Ishikawa (cell line): ENCODE measurements at regions not wholly inside any gene's neighbourhood (a gene's known extent, or its start where the extent isn't known, plus 50 kb on each side); places are given as distances from the start of the nearest gene placed in this dataset.

ENCODE experiments used
- CEBPB ChIP-seq: IDR thresholded peaks from 2 replicates; pipeline ENCODE4 v1.6.1; 2012
- CREB1 ChIP-seq: IDR thresholded peaks from 2 replicates; pipeline ENCODE4 v1.6.1; 2012; ENCODE audit warnings: low read depth
- EGR1 ChIP-seq: IDR thresholded peaks from 2 replicates; pipeline ENCODE4 v1.6.1; 2012
- EP300 ChIP-seq: IDR thresholded peaks from 2 replicates; pipeline ENCODE4 v1.6.1; 2012; ENCODE audit warnings: borderline replicate concordance
- FOXM1 ChIP-seq: IDR thresholded peaks from 2 replicates; pipeline ENCODE4 v1.6.1; 2012; ENCODE audit warnings: low read depth, borderline replicate concordance
- MAX ChIP-seq: IDR thresholded peaks from 2 replicates; pipeline ENCODE4 v1.6.1; 2012
- NFIC ChIP-seq: IDR thresholded peaks from 2 replicates; pipeline ENCODE4 v1.6.1; 2012
- RAD21 ChIP-seq: IDR thresholded peaks from 2 replicates; pipeline ENCODE4 v1.6.1; 2012; ENCODE audit warnings: low read depth
- REST ChIP-seq: IDR thresholded peaks from 2 replicates; pipeline ENCODE4 v1.6.1; 2012; ENCODE audit warnings: low read depth, mild to moderate bottlenecking
- TAF1 ChIP-seq: IDR thresholded peaks from 2 replicates; pipeline ENCODE4 v1.6.1; 2012; ENCODE audit warnings: low read depth, mild to moderate bottlenecking
- TCF12 ChIP-seq: IDR thresholded peaks from 2 replicates; pipeline ENCODE4 v1.6.1; 2012; ENCODE audit warnings: low read depth
- TEAD4 ChIP-seq: IDR thresholded peaks from 2 replicates; pipeline ENCODE4 v1.6.1; 2012
- USF1 ChIP-seq: IDR thresholded peaks from 2 replicates; pipeline ENCODE4 v1.6.1; 2012
- YY1 ChIP-seq: IDR thresholded peaks from 2 replicates; pipeline ENCODE4 v1.6.1; 2012; ENCODE audit warnings: low read depth
- ZBTB7A ChIP-seq: IDR thresholded peaks from 2 replicates; pipeline ENCODE4 v1.6.1; 2012; ENCODE audit warnings: low read depth

GRCh38 chr14:43297794-43298193 is 1209.3 kb downstream of the FSCB start:
- TF ChIP-seq TCF12: no peak

GRCh38 chr14:43285575-43285974 is 1221.5 kb downstream of the FSCB start:
- no peak for TF ChIP-seq RAD21
- TF ChIP-seq REST: no peak
- no peak for TF ChIP-seq NFIC
- no peak for TF ChIP-seq EP300
- no peak for TF ChIP-seq USF1
- TF ChIP-seq MAX: no peak
- no peak for TF ChIP-seq YY1

- TF ChIP-seq USF1 (no peak), ZBTB7A (no peak), TCF12 (no peak), FOXM1 (no peak), RAD21 (no peak), NFIC (no peak), TEAD4 (no peak), YY1 (no peak)
Measured at GRCh38 chr14:43260056-43260455, 1247.0 kb downstream of the FSCB start.

- TF ChIP-seq RAD21: no peak
- TF ChIP-seq MAX: no peak
- no peak for TF ChIP-seq CEBPB
- TF ChIP-seq NFIC: no peak
Measured at GRCh38 chr14:43258396-43258795, 1248.7 kb downstream of the FSCB start.

GRCh38 chr14:43252866-43253265 is 1254.2 kb downstream of the FSCB start:
- no peak for TF ChIP-seq ZBTB7A
- no peak for TF ChIP-seq TEAD4
- TF ChIP-seq CEBPB: no peak
- TF ChIP-seq YY1: no peak
- no peak for TF ChIP-seq TAF1
- no peak for TF ChIP-seq RAD21
- no peak for TF ChIP-seq CREB1
- TF ChIP-seq NFIC: no peak
- TF ChIP-seq MAX: no peak
- no peak for TF ChIP-seq USF1
- TF ChIP-seq TCF12: no peak
- no peak for TF ChIP-seq REST
- no peak for TF ChIP-seq EP300
- TF ChIP-seq FOXM1: no peak
- no peak for TF ChIP-seq EGR1

- TF ChIP-seq USF1: no peak
- no peak for TF ChIP-seq FOXM1
- TF ChIP-seq TCF12: no peak
- no peak for TF ChIP-seq REST
- no peak for TF ChIP-seq CEBPB
- TF ChIP-seq MAX: no peak
Measured at GRCh38 chr14:43249591-43249990, 1257.5 kb downstream of the FSCB start.
